Mesenchymal stem cell (in vitro differentiated cells and primary cell): ENCODE measurements at regions not wholly inside any gene's neighbourhood (a gene's known extent, or its start where the extent isn't known, plus 50 kb on each side); places are given as distances from the start of the nearest gene placed in this dataset.

ENCODE experiments used
- DNase-seq: peaks from one replicate; pipeline ENCODE4 v3.0.0-alpha.2; 2013
- H2AFZ ChIP-seq: one replicate; pipeline ENCODE4 v1.6.1; 2013; ENCODE audit warnings: low read depth, mild to moderate bottlenecking, control low read depth, inconsistent platforms, low read length, moderate library complexity
- H2AK5ac ChIP-seq: 2 replicates; pipeline ENCODE4 v1.6.1; 2013; ENCODE audit warnings: low read length, moderate library complexity, mild to moderate bottlenecking, inconsistent platforms; ENCODE audit not compliant: severe bottlenecking
- H2BK120ac ChIP-seq: one replicate; pipeline ENCODE4 v1.6.1; 2013; ENCODE audit warnings: low read depth, mild to moderate bottlenecking, inconsistent platforms, low read length, moderate library complexity
- H2BK12ac ChIP-seq, 2 experiments: one replicate each; pipeline ENCODE4 v1.6.1; 2013; ENCODE audit warnings: inconsistent platforms in 2 of 2, low read length in 2 of 2, mild to moderate bottlenecking in 2 of 2, moderate library complexity in 2 of 2, control low read depth in 1 of 2
- H2BK15ac ChIP-seq: one replicate; pipeline ENCODE4 v1.6.1; 2013; ENCODE audit warnings: mild to moderate bottlenecking, low read depth, inconsistent platforms; ENCODE audit not compliant: poor library complexity, severe bottlenecking
- H2BK5ac ChIP-seq: 2 replicates; pipeline ENCODE4 v1.6.1; 2013; ENCODE audit warnings: low read depth, mild to moderate bottlenecking, low read length, control low read depth, inconsistent platforms; ENCODE audit not compliant: poor library complexity, severe bottlenecking
- H3K14ac ChIP-seq, 2 experiments: one replicate each; pipeline ENCODE4 v1.6.1; 2013; ENCODE audit warnings: inconsistent platforms in 2 of 2, low read length in 2 of 2, control low read depth in 1 of 2, mild to moderate bottlenecking in 1 of 2, moderate library complexity in 1 of 2
- H3K18ac ChIP-seq, 2 experiments: one replicate each; pipeline ENCODE4 v1.6.1; 2013; ENCODE audit warnings: inconsistent platforms in 2 of 2, low read length in 2 of 2, control low read depth in 1 of 2, low read depth in 1 of 2, mild to moderate bottlenecking in 1 of 2
- H3K23ac ChIP-seq, 2 experiments: one replicate each; pipeline ENCODE4 v1.6.1; 2013; ENCODE audit warnings: inconsistent platforms in 2 of 2, low read length in 2 of 2, mild to moderate bottlenecking in 2 of 2, moderate library complexity in 2 of 2, control low read depth in 1 of 2
- H3K27ac ChIP-seq: 2 replicates; pipeline ENCODE4 v1.5.1; 2013; ENCODE audit warnings: mild to moderate bottlenecking, moderate library complexity, low read length, control low read depth, inconsistent platforms; ENCODE audit not compliant: poor library complexity, severe bottlenecking
- H3K27me3 ChIP-seq, 2 experiments: 2 replicates each; pipeline versions ENCODE4 v1.6.1 to v1.7.0; 2013; ENCODE audit warnings: low read length in 2 of 2, mild to moderate bottlenecking in 2 of 2, moderate library complexity in 2 of 2, control low read depth in 1 of 2, inconsistent platforms in 1 of 2; ENCODE audit not compliant: control insufficient read depth in 1 of 2, insufficient read depth in 1 of 2
- H3K36me3 ChIP-seq, 2 experiments: 2 replicates each; pipeline versions ENCODE4 v1.6.1 to v1.7.0; 2013; ENCODE audit warnings: low read length in 2 of 2, control low read depth in 1 of 2, inconsistent platforms in 1 of 2, low read depth in 1 of 2, mild to moderate bottlenecking in 1 of 2; ENCODE audit not compliant: insufficient read depth in 2 of 2, control insufficient read depth in 1 of 2
- H3K4ac ChIP-seq, 2 experiments: one replicate each; pipeline ENCODE4 v1.6.1; 2013; ENCODE audit warnings: inconsistent platforms in 2 of 2, low read length in 2 of 2, mild to moderate bottlenecking in 2 of 2, moderate library complexity in 2 of 2, control low read depth in 1 of 2, low read depth in 1 of 2
- H3K4me1 ChIP-seq: 2 replicates; pipeline ENCODE4 v1.6.1; 2013; ENCODE audit warnings: low read depth, low read length, control low read depth; ENCODE audit not compliant: control insufficient read depth, insufficient read depth
- H3K4me2 ChIP-seq: 2 replicates; pipeline ENCODE4 v1.6.1; 2013; ENCODE audit warnings: low read length, mild to moderate bottlenecking, inconsistent platforms; ENCODE audit not compliant: poor library complexity, severe bottlenecking
- H3K4me3 ChIP-seq, 2 experiments: 2 replicates each; pipeline versions ENCODE4 v1.5.1 to v1.7.0; 2013; ENCODE audit warnings: low read length in 2 of 2, mild to moderate bottlenecking in 2 of 2, control low read depth in 1 of 2, low read depth in 1 of 2; ENCODE audit not compliant: insufficient read depth in 1 of 2
- H3K79me1 ChIP-seq: replicated peaks from 2 replicates; pipeline ENCODE4 v1.6.1; 2013; ENCODE audit warnings: mild to moderate bottlenecking, control low read depth, low read length, inconsistent platforms; ENCODE audit not compliant: poor library complexity, severe bottlenecking
- H3K9ac ChIP-seq: 2 replicates; pipeline ENCODE4 v1.7.0; 2013; ENCODE audit warnings: mild to moderate bottlenecking, low read length, moderate library complexity
- H3K9me3 ChIP-seq: 2 replicates; pipeline ENCODE4 v1.7.0; 2013; ENCODE audit warnings: mild to moderate bottlenecking, low read length; ENCODE audit not compliant: control insufficient read depth
- H4K8ac ChIP-seq: one replicate; pipeline ENCODE4 v1.6.1; 2013; ENCODE audit warnings: inconsistent platforms, mild to moderate bottlenecking, low read length, moderate library complexity
- H4K91ac ChIP-seq: one replicate; pipeline ENCODE4 v1.6.1; 2013; ENCODE audit warnings: mild to moderate bottlenecking, low read length, inconsistent platforms
- WGBS: methylation state at CpG from one replicate; pipeline ENCODE4 v1.1.7; 2013; ENCODE audit warnings: mixed read lengths; 5-methylcytosine and 5-hydroxymethylcytosine counted together

DNA sequence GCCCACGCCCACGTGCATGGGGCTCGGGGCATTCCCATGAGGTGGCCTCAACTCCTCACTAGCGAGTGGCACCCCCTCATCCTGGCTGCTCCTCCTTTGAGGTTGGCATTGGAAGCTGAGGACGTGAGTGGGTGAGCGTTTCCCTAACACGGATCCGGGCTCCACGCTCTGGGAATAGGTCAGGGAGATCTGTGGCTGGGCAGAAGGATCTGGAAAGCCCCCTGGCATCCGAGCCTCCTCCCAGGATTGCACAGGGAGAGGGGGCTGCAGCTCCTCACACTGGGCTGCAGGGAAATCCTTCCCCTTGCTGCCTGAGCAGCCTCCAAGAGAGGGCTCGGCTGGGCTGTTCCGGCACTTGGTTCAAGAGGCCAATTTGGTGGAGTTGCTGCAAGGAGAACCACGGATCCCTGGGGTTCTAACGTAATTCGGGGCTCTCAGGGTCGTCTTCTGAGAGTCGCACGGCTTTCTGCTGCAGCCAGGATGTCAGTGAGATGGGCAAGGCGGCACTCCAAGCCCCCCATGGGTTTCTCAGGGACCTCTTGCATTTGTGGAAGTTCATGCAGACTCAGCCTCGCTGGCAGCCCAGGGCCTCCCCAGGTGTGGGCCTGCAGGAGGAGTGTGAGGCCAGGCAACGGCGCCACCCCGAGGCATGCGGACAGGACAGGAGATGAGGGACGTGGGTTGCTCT lies 1119.0 kb downstream of the BRD1 start:
- Histone ChIP-seq H4K8ac (no peak overlapping the region), H3K9ac (no peak overlapping the region), H3K4me1 (no peaks in the 10 kb centered on the region), H2BK12ac (no peak overlapping the region), H3K23ac (no peak overlapping the region), H2AK5ac (no peak overlapping the region), H3K4ac (no peak overlapping the region), H3K36me3 (no peaks in the 10 kb centered on the region), H3K9me3 (no peaks in the 10 kb centered on the region), H4K91ac (no peak overlapping the region), H3K27me3 (no peaks in the 10 kb centered on the region), H3K79me1 (no peaks in the 10 kb centered on the region), H2AFZ (no peak overlapping the region), H2BK120ac (no peak overlapping the region), H3K4me2 (no peak overlapping the region), H3K14ac (no peak overlapping the region), H3K27ac (no peak overlapping the region), H3K18ac (no peak overlapping the region), H2BK5ac (no peak overlapping the region), H2BK15ac (no peak overlapping the region), H3K4me3 (no peak overlapping the region)
- 66% methylated on average over 25 of the region's 25 CpGs for WGBS
- DNase-seq: no peak

DNA sequence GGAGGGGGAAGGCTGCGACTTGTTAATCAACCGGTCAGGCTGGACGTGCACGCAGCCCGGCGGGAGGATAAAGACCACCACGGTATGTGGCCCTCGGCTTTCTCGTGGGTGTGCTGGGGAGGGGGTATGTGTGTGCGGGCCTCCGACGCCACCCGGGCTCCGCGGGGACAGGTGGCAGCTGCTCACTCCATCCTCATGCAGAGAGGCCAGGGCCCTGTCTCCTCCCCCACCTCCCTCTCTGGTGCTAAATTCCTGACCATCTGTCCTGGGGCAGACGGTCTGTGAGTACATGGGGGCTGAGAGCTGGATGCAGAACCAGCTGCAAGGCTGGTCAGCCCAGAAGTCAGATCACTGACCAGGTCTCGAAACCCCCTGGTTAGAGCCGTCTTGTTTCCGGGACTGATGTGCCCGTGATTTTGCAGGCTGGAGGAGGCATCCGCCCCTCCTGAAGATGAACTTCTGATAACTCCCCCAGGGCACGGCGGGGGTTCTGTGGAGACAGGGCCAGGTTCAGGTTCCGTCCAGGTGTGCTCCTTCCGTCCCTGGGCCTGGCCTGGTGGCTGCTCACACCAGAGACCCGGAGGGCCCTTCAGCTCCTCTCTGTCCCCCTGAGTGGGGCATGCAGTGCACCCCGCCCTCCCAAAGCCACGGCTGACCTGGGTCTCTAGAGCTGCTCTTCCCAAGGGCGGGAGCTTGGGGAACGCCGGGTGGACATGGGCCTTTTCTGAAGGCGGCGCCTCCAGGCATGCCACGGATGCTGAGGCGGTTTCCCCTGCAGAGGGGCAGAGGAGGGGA lies 1119.7 kb downstream of the BRD1 start:
- no peak overlapping the region for H4K91ac ChIP-seq
- H3K18ac ChIP-seq: no peak overlapping the region
- H2AK5ac ChIP-seq: no peak overlapping the region
- H2BK15ac ChIP-seq: no peak overlapping the region
- no peak overlapping the region for H2BK12ac ChIP-seq
- no peaks in the 10 kb centered on the region for H3K4me1 ChIP-seq
- H4K8ac ChIP-seq: no peak overlapping the region
- H3K27ac ChIP-seq: no peak overlapping the region
- H3K36me3 ChIP-seq: no peaks in the 10 kb centered on the region
- H3K27me3 ChIP-seq: no peaks in the 10 kb centered on the region
- no peak overlapping the region for H2BK5ac ChIP-seq
- no peak overlapping the region for H2AFZ ChIP-seq
- H3K4ac ChIP-seq: no peak overlapping the region
- no peak overlapping the region for H3K14ac ChIP-seq
- H3K4me3 ChIP-seq: no peak overlapping the region
- DNase-seq: no peak
- no peaks in the 10 kb centered on the region for H3K79me1 ChIP-seq
- 89% methylated on average over 26 of the region's 35 CpGs for WGBS
- no peak overlapping the region for H2BK120ac ChIP-seq
- H3K23ac ChIP-seq: no peak overlapping the region
- no peak overlapping the region for H3K9ac ChIP-seq
- no peak overlapping the region for H3K4me2 ChIP-seq
- no peaks in the 10 kb centered on the region for H3K9me3 ChIP-seq

DNA sequence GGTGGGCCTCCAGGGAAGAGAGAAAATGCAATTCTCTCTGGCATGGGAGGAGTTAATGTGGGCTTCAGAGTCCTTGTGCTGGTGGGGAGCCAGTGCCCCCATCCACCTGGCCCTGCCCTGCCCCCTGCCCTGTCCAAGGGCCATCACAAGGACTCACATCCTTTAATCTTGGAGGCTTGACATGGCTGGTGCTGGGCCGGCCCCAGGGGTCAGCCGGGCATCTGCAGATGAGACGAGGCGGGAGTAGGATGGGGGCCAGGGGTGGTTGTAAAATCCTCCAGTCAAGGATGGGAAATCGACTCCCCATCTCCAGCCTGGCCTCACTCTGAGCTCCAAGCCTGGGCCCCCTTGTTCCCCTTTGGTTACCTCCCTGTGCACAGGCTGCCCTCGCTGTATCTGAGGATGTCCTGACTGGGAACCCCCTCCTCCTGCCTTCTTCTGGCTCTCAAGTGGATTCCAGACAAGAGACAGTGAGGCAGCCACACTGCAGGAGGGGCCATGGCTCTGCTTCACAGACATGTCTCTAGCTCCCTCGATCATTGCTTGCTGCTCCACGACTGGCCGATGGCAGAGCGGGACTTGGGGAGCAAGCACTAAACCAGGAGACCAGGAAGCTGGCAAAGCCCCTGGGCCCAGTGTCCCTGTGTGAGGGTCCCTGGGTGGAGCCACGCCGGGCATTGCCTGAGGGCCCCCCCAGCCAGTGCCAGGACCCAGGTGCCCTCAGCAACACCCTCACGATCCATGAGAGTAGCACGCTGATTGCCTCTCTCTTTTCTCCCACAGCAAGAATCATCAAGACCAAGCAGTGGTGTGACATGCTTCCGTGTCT lies 1120.5 kb downstream of the BRD1 start:
- Histone ChIP-seq H3K9me3 (no peaks in the 10 kb centered on the region), H3K23ac (no peak overlapping the region), H3K36me3 (no peaks in the 10 kb centered on the region), H4K91ac (no peak overlapping the region), H3K27me3 (no peaks in the 10 kb centered on the region), H3K4me2 (no peak overlapping the region), H3K14ac (no peak overlapping the region), H2AK5ac (no peak overlapping the region), H4K8ac (no peak overlapping the region), H3K4me3 (no peak overlapping the region), H2BK15ac (no peak overlapping the region), H2BK12ac (no peak overlapping the region), H3K9ac (no peak overlapping the region), H3K79me1 (no peaks in the 10 kb centered on the region), H3K4me1 (no peaks in the 10 kb centered on the region), H3K4ac (no peak overlapping the region), H2AFZ (no peak overlapping the region), H3K18ac (no peak overlapping the region), H2BK5ac (no peak overlapping the region), H3K27ac (no peak overlapping the region), H2BK120ac (no peak overlapping the region)
- DNase-seq: no peak
- WGBS: 71% methylated on average over 11 of the region's 15 CpGs
